K562 (cell line): ENCODE measurements at regions not wholly inside any gene's neighbourhood (a gene's known extent, or its start where the extent isn't known, plus 50 kb on each side); places are given as distances from the start of the nearest gene placed in this dataset.

Experiments
- ARID1B ChIP-seq: fragments of 450-650 bp; IDR thresholded peaks from 2 replicates; pipeline ENCODE4 v1.6.1; 2016; ENCODE audit warnings: antibody characterized with exemption, mild to moderate bottlenecking, inconsistent platforms
- CBFA2T2 ChIP-seq: fragments of 450-650 bp; conservative IDR thresholded peaks from 2 replicates; pipeline ENCODE4 v1.6.1; 2017; ENCODE audit warnings: mild to moderate bottlenecking
- CHD2 ChIP-seq: IDR thresholded peaks from 2 replicates; pipeline ENCODE4 v1.6.1; 2011; ENCODE audit warnings: low read depth, low read length
- CXXC5 ChIP-seq: fragments of 250-450 bp; sonication (Bioruptor Pico); IDR thresholded peaks from 2 replicates; pipeline ENCODE4 v1.8.0; 2022; ENCODE audit warnings: inconsistent platforms, mild to moderate bottlenecking, moderate library complexity
- DIDO1 ChIP-seq: fragments of 450-650 bp; IDR thresholded peaks from 2 replicates; pipeline ENCODE4 v1.6.1; 2016; ENCODE audit warnings: low read depth, missing biosample characterization, missing genetic modification characterization
- HMG20B ChIP-seq: fragments of 250-450 bp; sonication (Bioruptor Pico); IDR thresholded peaks from 2 replicates; pipeline ENCODE4 v1.5.0; 2021; ENCODE audit warnings: mild to moderate bottlenecking
- NCOA2 ChIP-seq, 2 experiments: fragments of 450-650 bp; IDR thresholded peaks; 2 replicates each; pipeline ENCODE4 v1.6.1; 2018; ENCODE audit warnings: mild to moderate bottlenecking in 2 of 2, moderate library complexity in 1 of 2; ENCODE audit not compliant: partially characterized antibody in 2 of 2
- SAFB ChIP-seq: fragments of 200-400 bp; formaldehyde crosslinking; IDR thresholded peaks from 2 replicates; pipeline ENCODE4 v1.6.1; 2017; ENCODE audit warnings: low read depth, low read length, borderline replicate concordance
- SRSF3 ChIP-seq: fragments of 200-400 bp; formaldehyde crosslinking; IDR thresholded peaks from 2 replicates; pipeline ENCODE4 v1.6.1; 2016; ENCODE audit warnings: mild to moderate bottlenecking, low read length, moderate library complexity; ENCODE audit not compliant: insufficient read depth
- ZC3H4 ChIP-seq: sonication (generic); formaldehyde crosslinking; IDR thresholded peaks from 2 replicates; pipeline ENCODE4 v1.9.0; 2021; ENCODE audit warnings: missing genetic modification reagents, borderline replicate concordance
- ZNF395 ChIP-seq: fragments of 200-800 bp; sonication (Bioruptor generic); IDR thresholded peaks from 2 replicates; pipeline ENCODE4 v1.6.1; 2017; ENCODE audit warnings: missing genetic modification characterization, missing compliant biosample characterization
- ZNF507 ChIP-seq: conservative IDR thresholded peaks from 2 replicates; pipeline ENCODE4 v1.6.1; 2017; ENCODE audit warnings: missing genetic modification characterization, missing compliant biosample characterization
- ZNF583 ChIP-seq: fragments of 250-450 bp; sonication (Bioruptor Pico); IDR thresholded peaks from 2 replicates; pipeline ENCODE4 v1.4.0; 2020
- TF ChIP-seq, protein P1 (sequence below): fragments of 450-650 bp; formaldehyde crosslinking; conservative IDR thresholded peaks from 2 replicates; pipeline ENCODE4 v1.4.0; 2022; ENCODE audit warnings: mild to moderate bottlenecking, missing genetic modification characterization
- TF ChIP-seq, protein P2 (sequence below), 2 experiments: fragments of 450-650 bp in 1 of 2; sonication (generic) in 1 of 2; formaldehyde crosslinking in 1 of 2; IDR thresholded peaks in 1 of 2; conservative IDR thresholded peaks in 1 of 2; 2 replicates each; pipeline versions ENCODE4 v1.6.1 to v1.8.1; 2016 to 2023; ENCODE audit warnings: mild to moderate bottlenecking in 2 of 2, moderate library complexity in 2 of 2, inconsistent platforms in 1 of 2, missing genetic modification reagents in 1 of 2

- TF ChIP-seq ZNF583 (peak; percentile 27; the same call in 1 of the 2 replicates), SRSF3 (no peak), CXXC5 (CRISPR knock-in tag) (0 out of 2 replicates have a peak, but pooled peaks have one; percentile 29), CBFA2T2 (peak; percentile 14; the same call in 1 of the 2 replicates), DIDO1 (no peak), SAFB (no peak), ZNF395 (CRISPR knock-in tag) (0 out of 2 replicates have a peak, but pooled peaks have one; percentile 37), CHD2 (no peak), HMG20B (CRISPR knock-in tag) (no peak), NCOA2 (IDR thresholded peaks at IDR 0.05; ENCODE audit: partially characterized antibody in 2 of 2) (no peak), ZC3H4 (CRISPR knock-in tag) (no peak), ZNF507 (no peak), ARID1B (peak; percentile 50; the same call in 1 of the 2 replicates)
- TF ChIP-seq, protein P1, sequence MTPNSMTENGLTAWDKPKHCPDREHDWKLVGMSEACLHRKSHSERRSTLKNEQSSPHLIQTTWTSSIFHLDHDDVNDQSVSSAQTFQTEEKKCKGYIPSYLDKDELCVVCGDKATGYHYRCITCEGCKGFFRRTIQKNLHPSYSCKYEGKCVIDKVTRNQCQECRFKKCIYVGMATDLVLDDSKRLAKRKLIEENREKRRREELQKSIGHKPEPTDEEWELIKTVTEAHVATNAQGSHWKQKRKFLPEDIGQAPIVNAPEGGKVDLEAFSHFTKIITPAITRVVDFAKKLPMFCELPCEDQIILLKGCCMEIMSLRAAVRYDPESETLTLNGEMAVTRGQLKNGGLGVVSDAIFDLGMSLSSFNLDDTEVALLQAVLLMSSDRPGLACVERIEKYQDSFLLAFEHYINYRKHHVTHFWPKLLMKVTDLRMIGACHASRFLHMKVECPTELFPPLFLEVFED (CRISPR knock-in tag), result 0 out of 2 replicates have a peak, but pooled peaks have one; percentile 27
- TF ChIP-seq, protein P2, sequence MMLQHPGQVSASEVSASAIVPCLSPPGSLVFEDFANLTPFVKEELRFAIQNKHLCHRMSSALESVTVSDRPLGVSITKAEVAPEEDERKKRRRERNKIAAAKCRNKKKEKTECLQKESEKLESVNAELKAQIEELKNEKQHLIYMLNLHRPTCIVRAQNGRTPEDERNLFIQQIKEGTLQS (IDR thresholded peaks at IDR 0.05), result no peak
- TF ChIP-seq, protein P2 (CRISPR knock-in tag; conservative IDR thresholded peaks at IDR 0.05), result no peak
These were observed 51.3 kb upstream of the RUNX1 start (continued) for GRCh38 chr21:35100349-35100811.
